Activated T-cell treated with anti-CD3 and anti-CD28 coated beads for 48 hours (primary cell): ENCODE measurements at regions not wholly inside any gene's neighbourhood (a gene's known extent, or its start where the extent isn't known, plus 50 kb on each side); places are given as distances from the start of the nearest gene placed in this dataset.

Experiments
- DNase-seq: peaks from one replicate; pipeline ENCODE4 v3.0.0-alpha.2; 2020; ENCODE audit warnings: low read depth

- DNase-seq: no peak
Measured at GRCh38 chr13:99860745-99861144, 110.8 kb downstream of the ZIC5 start.

- peak; percentile 74 for DNase-seq
Measured at GRCh38 chr13:99859178-99860177, 112.1 kb downstream of the ZIC5 start.

- no peak for DNase-seq
Measured at GRCh38 chr13:99857738-99858137, 113.8 kb downstream of the ZIC5 start.

GRCh38 chr13:99855526-99856420 is 115.8 kb downstream of the ZIC5 start:
- DNase-seq: no peak

GRCh38 chr13:99854366-99854765 is 117.2 kb downstream of the ZIC5 start:
- no peak for DNase-seq

- no peak for DNase-seq
Measured at GRCh38 chr13:99847318-99847750, 124.2 kb downstream of the ZIC5 start.

- DNase-seq: no peak
Measured at GRCh38 chr13:99845161-99845874, 126.2 kb downstream of the ZIC5 start.

- DNase-seq: no peak
Measured at GRCh38 chr13:99844421-99844820, 127.1 kb downstream of the ZIC5 start.

- DNase-seq: no peak
Measured at GRCh38 chr13:99843872-99844271, 127.7 kb downstream of the ZIC5 start.

GRCh38 chr13:99842405-99842804 is 129.2 kb downstream of the ZIC5 start:
- DNase-seq: no peak

- DNase-seq: no peak
Measured at GRCh38 chr13:99836291-99836690, 135.3 kb downstream of the ZIC5 start.

- no peak for DNase-seq
Measured at GRCh38 chr13:99835442-99835841, 136.1 kb downstream of the ZIC5 start.

GRCh38 chr13:99834246-99834645 is 137.3 kb downstream of the ZIC5 start:
- no peak for DNase-seq

- no peak for DNase-seq
Measured at GRCh38 chr13:99832347-99832746, 139.2 kb downstream of the ZIC5 start.

- DNase-seq: no peak
Measured at GRCh38 chr13:99830931-99831330, 140.6 kb downstream of the ZIC5 start.

GRCh38 chr13:99829593-99830239 is 141.9 kb downstream of the ZIC5 start:
- DNase-seq: no peak

- no peak for DNase-seq
Measured at GRCh38 chr13:99829161-99829560, 142.4 kb downstream of the ZIC5 start.

- no peak for DNase-seq
Measured at GRCh38 chr13:99828735-99829134, 142.8 kb downstream of the ZIC5 start.

GRCh38 chr13:99828123-99828522 is 143.4 kb downstream of the ZIC5 start:
- DNase-seq: no peak

GRCh38 chr13:99827011-99827772 is 144.4 kb downstream of the ZIC5 start:
- DNase-seq: no peak

- DNase-seq: no peak
Measured at GRCh38 chr13:99823961-99824360, 147.6 kb downstream of the ZIC5 start.
